H4 (cell line): ENCODE measurements at regions not wholly inside any gene's neighbourhood (a gene's known extent, or its start where the extent isn't known, plus 50 kb on each side); places are given as distances from the start of the nearest gene placed in this dataset.

Experiments used
- DNase-seq: peaks from one replicate; pipeline ENCODE4 v3.0.0-alpha.2; 2015; ENCODE audit warnings: low spot score

- no peak for DNase-seq
These were observed 78.1 kb downstream of the ASB9 start for GRCh38 chrX:15191830-15192229.

DNA sequence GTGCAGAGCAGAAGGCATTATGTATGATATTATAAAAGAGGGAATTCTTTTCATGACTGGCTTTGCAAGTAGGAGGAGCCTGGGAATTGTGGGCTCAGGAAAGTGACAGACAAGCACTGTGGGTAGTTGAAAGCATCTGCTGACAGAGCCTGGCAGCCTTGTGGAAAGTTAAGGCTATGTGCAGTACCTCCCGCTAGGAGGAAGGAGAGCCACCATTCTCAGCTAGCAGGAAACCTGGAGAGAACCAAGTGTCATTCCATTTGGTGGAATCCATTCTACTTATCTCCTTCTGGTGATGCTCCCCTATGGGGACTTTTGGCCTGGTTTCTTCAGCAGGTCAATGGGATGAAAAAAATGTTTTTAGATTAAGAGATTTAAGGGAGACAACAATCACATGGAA is 81.8 kb downstream of the ASB9 start:
- DNase-seq: no peak

DNA sequence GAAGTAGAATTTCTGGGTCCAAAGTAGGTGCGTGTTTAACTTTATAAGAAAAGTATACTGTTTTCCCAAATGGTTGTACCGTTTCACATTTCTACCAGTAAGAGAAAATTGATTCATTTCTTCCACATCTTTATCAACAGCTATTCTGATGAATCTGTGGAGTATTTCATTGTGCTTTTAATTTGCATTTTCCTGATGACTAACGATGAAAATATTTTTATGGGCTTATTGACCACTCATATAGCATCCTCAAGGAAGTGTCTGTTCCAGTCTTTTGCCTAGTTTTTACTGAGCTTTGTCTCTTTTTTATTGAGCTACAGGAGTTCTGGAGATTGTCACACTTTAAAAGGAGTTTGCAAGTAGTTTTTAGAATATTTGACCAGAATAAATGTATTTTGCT is 92.6 kb downstream of the ASB9 start:
- DNase-seq: peak; percentile 21

DNA sequence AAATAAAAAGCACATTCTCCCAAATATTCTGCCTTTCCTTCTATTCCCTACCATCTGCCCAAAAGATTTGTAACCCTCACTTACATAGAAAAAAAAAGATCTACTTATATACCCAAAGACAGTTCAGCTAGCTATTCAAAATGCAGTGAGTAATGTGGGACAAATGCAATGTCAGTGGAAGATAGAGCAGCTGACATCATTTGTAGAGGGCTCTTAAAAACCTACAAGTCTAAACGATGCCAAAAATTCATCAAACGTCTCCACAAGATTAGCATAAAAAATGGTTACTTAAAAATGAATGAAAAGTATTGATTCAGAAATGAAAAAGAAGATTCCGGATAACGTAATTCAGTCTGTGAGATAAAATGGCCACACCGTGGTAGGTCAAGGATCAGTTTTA is 96.5 kb downstream of the ASB9 start:
- DNase-seq: no peak

DNA sequence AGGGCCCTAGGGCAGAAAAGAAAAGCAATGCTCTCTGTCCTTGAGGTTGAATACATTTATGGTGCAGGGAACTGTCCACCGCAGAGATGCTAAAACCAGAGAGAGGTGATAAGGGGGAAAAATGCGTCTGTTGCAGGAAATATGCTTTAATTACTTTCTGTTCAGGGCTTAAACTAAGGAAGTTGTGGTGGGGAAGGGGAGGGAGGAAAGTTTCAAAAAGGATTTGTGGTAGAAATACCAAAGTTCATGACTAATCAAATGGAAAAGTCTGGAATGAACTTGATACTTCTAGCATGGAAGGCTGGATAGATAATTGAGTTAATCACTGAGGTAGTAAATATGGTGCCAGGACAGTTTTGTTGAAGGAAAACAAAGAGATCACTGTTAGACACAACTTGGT is 99.0 kb downstream of the ASB9 start:
- peak; percentile 78 for DNase-seq

DNA sequence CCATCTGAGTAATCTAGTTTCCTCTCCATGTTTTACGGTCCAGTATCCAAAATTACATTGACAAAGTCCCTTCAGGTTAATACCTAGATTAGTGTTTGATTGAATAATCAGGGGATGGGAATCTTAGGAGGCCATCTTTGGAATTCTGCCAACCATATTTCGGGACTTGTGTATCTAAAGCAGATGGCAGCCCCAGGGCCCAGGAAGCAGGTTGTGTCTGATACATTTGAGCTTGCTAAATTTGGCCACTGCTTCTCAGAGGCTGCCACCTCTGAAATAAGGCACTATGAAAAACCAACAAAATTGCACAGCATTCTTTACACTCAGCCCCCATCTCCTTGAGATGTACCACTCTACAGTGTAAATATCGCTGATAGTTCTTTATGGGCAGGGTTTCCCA is 102.1 kb downstream of the ASB9 start:
- DNase-seq: no peak

- DNase-seq: no peak
These were observed 104.1 kb downstream of the ASB9 start for GRCh38 chrX:15165832-15166231.

DNA sequence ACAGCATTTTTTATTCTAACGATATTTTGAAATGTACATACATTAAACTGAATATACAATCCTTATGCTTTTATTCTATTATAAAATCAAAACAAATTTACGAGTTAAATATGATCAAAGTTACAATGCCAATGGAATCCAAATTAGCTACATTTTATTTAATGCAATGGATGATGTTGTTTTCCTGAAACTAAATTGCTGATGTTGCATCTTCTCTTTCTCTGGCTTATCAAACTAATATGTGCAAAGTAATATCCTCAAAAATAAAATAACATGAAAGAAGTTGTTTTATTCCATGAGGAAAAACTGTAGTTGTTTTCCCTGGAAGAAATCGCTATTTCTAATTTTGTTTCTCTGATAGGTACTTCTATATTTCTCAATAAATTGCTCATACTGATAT is 106.8 kb downstream of the ASB9 start:
- DNase-seq: no peak

GRCh38 chrX:15160558-15161095 is 109.3 kb downstream of the ASB9 start:
- no peak for DNase-seq

DNA sequence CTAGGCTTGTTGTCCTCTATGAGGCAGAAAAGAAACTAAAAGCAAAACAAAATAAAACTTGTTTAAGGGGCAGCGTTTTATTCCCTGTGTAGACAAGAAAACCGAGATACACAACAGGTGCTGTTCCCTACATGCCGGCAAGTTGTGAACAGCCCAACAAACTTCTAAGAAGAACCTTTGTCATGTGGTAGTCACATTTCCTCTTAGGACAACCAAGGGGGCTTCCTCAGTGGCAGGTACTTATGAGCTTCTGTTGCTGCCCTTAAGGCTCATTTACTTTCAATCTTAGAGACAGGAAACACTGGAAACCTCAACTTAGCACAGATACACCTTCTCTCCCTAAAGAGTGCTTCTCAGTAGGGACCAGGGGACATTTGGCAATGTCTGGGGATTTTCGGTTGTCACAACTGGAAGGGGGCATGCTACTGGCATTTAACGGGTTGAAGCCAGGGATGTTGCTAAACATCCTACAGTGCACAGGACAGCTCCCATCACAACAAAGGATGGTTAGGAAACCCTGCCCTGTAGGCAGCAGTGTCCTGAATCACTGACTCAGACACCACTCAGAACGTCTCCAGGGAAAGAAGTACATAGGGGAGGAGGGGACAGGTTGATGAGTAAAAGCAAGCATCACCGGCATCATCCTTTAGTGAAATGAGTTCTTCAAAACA is 111.0 kb downstream of the ASB9 start:
- no peak for DNase-seq

- DNase-seq: no peak
These were observed 111.5 kb downstream of the ASB9 start for GRCh38 chrX:15158350-15158735.

DNA sequence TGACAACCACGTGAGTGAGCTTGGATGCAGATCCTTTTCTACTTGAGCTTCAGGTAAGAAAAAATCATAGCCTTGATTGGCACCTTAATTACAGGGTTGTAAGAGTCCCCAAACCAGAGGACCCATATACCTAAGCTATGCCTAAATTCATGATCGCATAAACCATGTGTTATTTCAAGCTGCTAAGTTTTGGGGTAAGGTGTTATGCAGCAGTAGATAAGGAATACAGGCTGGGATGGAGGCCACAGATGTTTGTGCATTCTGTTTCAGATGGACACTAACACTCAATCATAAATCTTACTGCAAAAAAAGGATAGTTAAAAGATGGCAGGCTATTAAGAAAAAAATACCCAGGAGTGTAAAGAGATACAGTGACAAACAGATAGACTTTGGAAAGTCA is 112.3 kb downstream of the ASB9 start:
- DNase-seq: no peak

GRCh38 chrX:15151267-15152186 is 118.4 kb downstream of the ASB9 start:
- DNase-seq: no peak

- DNase-seq: no peak
These were observed 119.3 kb downstream of the ASB9 start for GRCh38 chrX:15150586-15150985.

DNA sequence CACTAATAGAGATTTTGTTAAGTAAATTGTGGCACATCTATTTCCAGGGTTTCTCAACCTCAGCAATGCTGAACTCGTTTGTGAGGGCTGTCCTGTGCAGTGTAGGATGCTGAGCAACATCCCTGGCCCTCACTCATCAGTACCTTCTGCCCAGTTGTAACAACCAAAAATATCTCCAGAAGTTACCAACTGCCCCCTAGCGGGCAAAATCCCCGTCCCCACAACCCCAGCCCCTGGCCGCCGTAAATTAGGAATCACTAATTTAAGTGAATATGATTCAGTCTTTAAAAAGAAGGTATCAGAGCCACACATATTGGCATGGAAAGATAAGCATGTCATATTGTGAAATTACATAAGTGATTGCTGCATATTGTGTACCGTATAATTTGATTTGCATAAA is 123.4 kb downstream of the ASB9 start:
- no peak for DNase-seq

GRCh38 chrX:15143825-15144121 is 126.1 kb downstream of the ASB9 start:
- no peak for DNase-seq

DNA sequence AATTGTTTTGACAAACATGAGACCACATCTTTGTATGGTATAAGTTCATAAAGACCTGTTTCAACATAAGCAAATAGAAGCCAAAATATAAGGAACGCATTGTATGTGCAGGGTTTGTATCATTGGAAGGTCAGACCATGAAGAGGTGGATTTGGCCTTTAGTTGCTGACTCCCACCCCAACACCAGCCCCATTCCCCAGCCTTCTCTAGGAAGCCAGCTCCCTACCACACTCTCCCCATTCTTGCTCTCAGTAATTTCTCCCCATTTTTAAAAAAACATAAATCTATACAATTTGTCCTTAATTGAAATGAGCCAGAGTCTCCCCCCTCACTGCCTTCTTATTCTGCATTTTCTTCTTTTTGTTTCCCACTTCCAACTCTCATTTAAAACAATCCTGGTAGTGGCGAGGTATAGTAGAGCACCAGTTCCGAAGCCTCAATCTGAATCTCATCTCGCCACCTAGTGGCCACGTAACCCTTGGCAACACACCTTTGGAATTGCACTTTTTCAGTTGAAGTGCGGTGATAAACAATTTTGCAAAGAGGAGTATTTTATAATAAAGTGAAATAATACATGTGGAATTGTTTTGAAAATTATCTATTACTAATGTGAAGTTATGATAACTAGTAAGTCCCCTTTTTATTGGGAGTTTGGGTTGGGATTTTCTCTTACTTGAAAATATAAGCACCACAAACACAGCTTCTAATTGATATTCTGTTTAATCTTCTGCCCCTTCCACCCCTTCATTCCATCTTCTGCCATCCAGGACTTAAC is 126.6 kb downstream of the ASB9 start:
- DNase-seq: peak; percentile 52

- DNase-seq: peak; percentile 40
These were observed 127.7 kb downstream of the ASB9 start for GRCh38 chrX:15142084-15142715.

DNA sequence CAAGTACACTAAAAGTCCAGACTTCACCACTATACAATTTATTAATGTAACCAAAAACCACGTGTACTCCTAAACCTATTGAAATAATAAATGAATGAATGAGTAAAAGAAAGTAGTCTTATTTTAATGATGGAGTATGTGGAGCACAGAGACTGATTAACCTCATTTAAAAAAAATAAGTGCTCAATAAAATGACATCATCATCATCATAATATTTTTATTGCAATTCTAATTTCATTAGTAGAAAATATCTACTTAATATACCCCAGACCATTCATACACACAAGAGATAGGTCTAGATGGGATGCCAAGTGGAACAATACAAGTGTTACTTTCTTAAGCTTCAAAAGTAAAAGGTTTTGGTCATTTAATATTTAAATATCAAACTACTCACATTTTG is 133.1 kb downstream of the ASB9 start:
- no peak for DNase-seq

DNA sequence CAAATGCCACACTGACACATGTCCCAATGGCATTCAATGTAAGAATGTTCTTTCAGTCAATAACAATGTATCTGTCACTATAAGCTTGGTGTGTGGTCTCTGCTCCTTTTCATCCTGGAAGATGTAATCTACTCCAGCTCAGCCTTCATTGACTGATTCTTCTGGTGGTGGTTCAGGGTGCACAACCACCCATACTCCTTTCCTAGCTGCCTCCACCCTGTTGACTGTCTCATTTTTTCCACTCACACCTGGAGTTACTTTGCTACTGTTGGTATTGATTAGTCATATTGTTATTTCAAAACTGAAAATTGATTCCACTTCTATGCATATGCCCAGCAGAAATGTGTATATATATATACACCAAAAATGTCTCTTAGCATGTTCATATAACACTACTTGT is 140.5 kb downstream of the ASB9 start:
- DNase-seq: no peak

GRCh38 chrX:15128861-15129260 is 141.0 kb downstream of the ASB9 start:
- DNase-seq: no peak

GRCh38 chrX:15127010-15127409 is 142.9 kb downstream of the ASB9 start:
- no peak for DNase-seq
